Activated T-helper 1 cell treated with anti-CD3 and anti-CD28 coated beads, Interleukin-12 subunit alpha, Interleukin-12 subunit beta, Interleukin-2, Interleukin-4 antibody, amounts not matched to agents 30 ng/mL and 10 ng/mL and 1 ng/mL, durations not matched to agents 14 hours and 24 hours and 36 hours (primary cell): ENCODE measurements at regions not wholly inside any gene's neighbourhood (a gene's known extent, or its start where the extent isn't known, plus 50 kb on each side); places are given as distances from the start of the nearest gene placed in this dataset.
"Not testable (repeated sequence)": the region's sequence is repeated elsewhere in the genome, so short reads cannot be mapped to it uniquely, and the experiment has no call there.

ENCODE experiments used
- DNase-seq: peaks from one replicate; pipeline ENCODE4 v3.0.0; 2021; ENCODE audit warnings: low spot score
- H3K27ac Mint-ChIP-seq: one replicate; pipeline ENCODE4 v1.8.0; 2021; ENCODE audit warnings: mild to moderate bottlenecking, mixed read lengths
- H3K27me3 Mint-ChIP-seq: one replicate; pipeline ENCODE4 v1.8.0; 2022; ENCODE audit warnings: mild to moderate bottlenecking, moderate library complexity, mixed read lengths; ENCODE audit not compliant: insufficient read depth
- H3K36me3 Mint-ChIP-seq: one replicate; pipeline ENCODE4 v1.8.0; 2021; ENCODE audit warnings: low read depth, mixed read lengths
- H3K4me1 Mint-ChIP-seq: one replicate; pipeline ENCODE4 v1.8.0; 2021; ENCODE audit warnings: low read depth, mixed read lengths
- H3K4me3 Mint-ChIP-seq: one replicate; pipeline ENCODE4 v1.8.0; 2021; ENCODE audit warnings: mild to moderate bottlenecking, moderate library complexity, mixed read lengths
- H3K9me3 Mint-ChIP-seq: one replicate; pipeline ENCODE4 v1.8.0; 2021; ENCODE audit warnings: mixed read lengths
- intact Hi-C: fragments of 100-400 bp; cut with micrococcal nuclease; formaldehyde crosslinking; loops from one replicate; pipeline ENCODE4 v1.15.1; 2024

DNA sequence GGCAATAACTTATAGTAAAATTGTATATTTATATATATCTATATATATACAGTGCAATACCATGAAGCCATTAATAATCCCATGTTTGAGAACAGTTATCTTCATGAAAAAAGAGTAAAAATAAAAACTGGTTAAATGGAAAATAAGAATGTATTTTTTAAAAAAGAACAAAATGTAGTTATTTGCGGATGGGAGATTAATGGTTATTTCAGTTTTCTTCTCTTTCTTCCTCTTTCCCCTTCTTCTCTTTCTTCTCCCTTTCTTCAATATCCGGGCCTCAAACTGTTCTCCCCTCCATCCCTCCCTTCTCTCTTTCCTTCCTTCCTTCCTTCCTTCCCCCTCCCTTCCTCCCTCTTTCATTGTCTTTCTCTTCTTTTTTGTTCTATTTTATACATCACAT, 1301.7 kb upstream of the IGFBP7 start:
- no peak overlapping the region for H3K27ac Mint-ChIP-seq
- no peaks in the 10 kb centered on the region for H3K4me1 Mint-ChIP-seq
- no peak overlapping the region for H3K4me3 Mint-ChIP-seq
- H3K27me3 Mint-ChIP-seq: no peaks in the 10 kb centered on the region
- intact Hi-C loops: no loop called here
- H3K9me3 Mint-ChIP-seq: peaks cover 6% of the 10 kb centered on the region
- H3K36me3 Mint-ChIP-seq: no peaks in the 10 kb centered on the region
- DNase-seq: no peak

DNA sequence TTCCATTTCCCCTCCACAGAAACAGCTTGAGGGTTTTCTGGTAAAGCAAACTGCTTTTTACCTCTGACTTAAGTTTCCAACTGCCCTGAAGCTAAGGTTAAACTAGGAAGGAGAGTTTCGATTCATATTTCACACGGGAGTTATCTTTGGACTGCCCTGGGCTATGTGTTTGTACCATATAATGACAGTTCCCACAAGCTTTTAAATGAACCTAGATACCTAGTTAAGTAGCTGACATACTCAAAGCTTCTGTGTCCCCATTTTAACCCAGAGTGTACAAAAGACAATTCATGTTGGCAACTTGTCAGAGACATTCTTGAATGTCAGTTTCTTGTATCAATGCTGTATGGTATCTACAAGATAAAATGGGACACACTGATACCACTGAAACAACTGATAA, 1296.6 kb upstream of the IGFBP7 start:
- no peak for DNase-seq
- Mint-ChIP-seq H3K4me1 (no peaks in the 10 kb centered on the region), H3K4me3 (no peak overlapping the region), H3K9me3 (peaks cover 10% of the 10 kb centered on the region), H3K27me3 (no peaks in the 10 kb centered on the region), H3K27ac (no peak overlapping the region), H3K36me3 (no peaks in the 10 kb centered on the region)
- intact Hi-C loops: no loop called here

- Mint-ChIP-seq H3K36me3 (no peaks in the 10 kb centered on the region), H3K4me3 (no peak overlapping the region), H3K27me3 (no peaks in the 10 kb centered on the region), H3K4me1 (no peaks in the 10 kb centered on the region), H3K27ac (no peak overlapping the region), H3K9me3 (peaks cover 8% of the 10 kb centered on the region)
- intact Hi-C loops: no loop called here
- DNase-seq: no peak
These were observed 1258.0 kb upstream of the IGFBP7 start for GRCh38 chr4:58368221-58368620.

DNA sequence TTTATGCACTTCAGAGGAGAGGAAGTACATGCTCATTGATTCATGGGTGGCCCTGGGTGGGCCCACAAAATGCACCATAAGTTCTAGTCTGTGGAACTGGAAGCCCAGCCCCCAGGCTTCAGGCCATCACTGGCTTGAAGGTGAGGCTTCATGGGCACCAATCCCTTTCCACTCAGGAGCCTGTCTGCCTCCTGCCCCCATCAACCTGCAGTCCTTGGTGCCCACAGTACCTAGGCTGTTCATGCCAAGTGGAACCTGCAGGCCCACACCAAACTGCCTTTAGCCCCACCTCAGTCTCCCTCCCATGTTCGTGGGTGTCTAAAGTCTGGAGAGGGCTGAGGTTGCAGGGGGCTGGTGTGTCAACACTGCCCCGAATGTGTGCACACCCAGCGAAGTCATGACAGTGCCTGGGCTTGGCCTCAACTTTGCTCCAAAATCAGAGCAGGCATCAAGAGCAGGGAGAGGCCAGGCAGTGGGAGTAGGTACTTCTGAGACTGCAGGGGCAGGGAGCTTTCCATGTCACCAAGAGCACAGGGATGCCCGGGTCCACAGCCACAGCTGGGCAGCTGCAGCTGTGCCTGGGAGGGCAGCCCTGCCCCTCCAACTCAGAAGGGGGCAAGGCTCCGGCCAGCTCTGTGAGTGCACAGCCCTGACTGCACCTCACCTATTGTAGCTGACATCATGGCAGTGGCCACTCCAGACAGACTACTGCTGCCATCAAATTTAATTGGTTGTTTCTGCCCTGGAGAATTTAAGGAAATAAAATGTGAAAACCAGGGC, 1250.4 kb upstream of the IGFBP7 start:
- DNase-seq: no peak
- intact Hi-C loops: no loop called here
- H3K27me3 Mint-ChIP-seq: no peaks in the 10 kb centered on the region
- H3K4me3 Mint-ChIP-seq: no peak overlapping the region
- H3K4me1 Mint-ChIP-seq: no peaks in the 10 kb centered on the region
- H3K9me3 Mint-ChIP-seq: peaks cover 24% of the 10 kb centered on the region
- no peaks in the 10 kb centered on the region for H3K36me3 Mint-ChIP-seq
- H3K27ac Mint-ChIP-seq: no peak overlapping the region

DNA sequence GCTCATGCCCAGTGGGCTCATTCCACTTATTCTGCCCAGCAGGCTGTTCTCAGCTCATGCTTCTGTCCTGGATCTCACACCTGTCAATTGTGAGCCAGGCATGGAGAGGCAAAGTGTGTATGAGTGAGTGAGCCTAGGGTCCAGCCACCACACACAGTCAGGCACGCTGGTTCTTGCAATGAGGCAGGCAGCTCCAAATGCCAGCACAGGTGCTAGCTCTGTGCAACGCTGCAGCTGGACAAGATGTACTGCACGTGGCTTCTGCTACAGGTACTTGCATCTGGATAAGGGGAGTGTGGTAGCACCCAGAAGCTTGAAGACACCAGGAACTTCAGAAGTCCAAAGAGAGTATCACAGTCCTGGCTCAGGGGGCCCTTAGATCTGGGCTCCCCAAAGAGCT, 1249.4 kb upstream of the IGFBP7 start:
- intact Hi-C loops: no loop called here

GRCh38 chr4:58357947-58358346, 1247.8 kb upstream of the IGFBP7 start:
- intact Hi-C loops: no loop called here
- DNase-seq: no peak

More for the DNA sequence above, 1249.4 kb upstream of the IGFBP7 start:
- no peaks in the 10 kb centered on the region for H3K4me1 Mint-ChIP-seq
- no peak overlapping the region for H3K4me3 Mint-ChIP-seq
- no peaks in the 10 kb centered on the region for H3K36me3 Mint-ChIP-seq
- H3K27me3 Mint-ChIP-seq: no peaks in the 10 kb centered on the region
- no peak overlapping the region for H3K27ac Mint-ChIP-seq
- H3K9me3 Mint-ChIP-seq: peaks cover 24% of the 10 kb centered on the region
- no peak for DNase-seq

DNA sequence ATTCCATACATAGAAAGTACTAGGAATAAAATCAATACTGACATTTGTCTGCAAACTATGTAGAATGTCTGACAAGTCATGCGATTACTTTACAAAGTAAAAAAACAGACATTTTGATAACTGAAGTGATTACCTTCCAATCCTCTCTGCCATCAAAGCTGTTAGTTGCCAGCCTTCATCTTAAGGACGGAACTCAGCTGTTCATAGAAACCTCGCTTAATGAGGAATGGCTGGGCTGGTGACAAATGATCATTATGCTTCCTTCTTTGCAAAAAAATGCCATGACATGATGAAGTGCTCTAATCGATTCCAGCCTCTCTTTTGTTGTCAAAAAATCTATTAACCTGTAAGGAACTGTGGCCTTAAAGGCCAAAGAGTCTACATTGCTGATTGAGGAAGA, 1214.9 kb upstream of the IGFBP7 start:
- Mint-ChIP-seq H3K9me3 (no peaks in the 10 kb centered on the region), H3K36me3 (no peaks in the 10 kb centered on the region), H3K27me3 (no peaks in the 10 kb centered on the region), H3K27ac (no peak overlapping the region), H3K4me1 (no peaks in the 10 kb centered on the region), H3K4me3 (no peak overlapping the region)
- intact Hi-C loops: no loop called here
- DNase-seq: no peak

More at GRCh38 chr4:58357947-58358346, 1247.8 kb upstream of the IGFBP7 start:
- Mint-ChIP-seq H3K4me1 (no peaks in the 10 kb centered on the region), H3K4me3 (no peak overlapping the region), H3K9me3 (peaks cover 24% of the 10 kb centered on the region), H3K27me3 (no peaks in the 10 kb centered on the region), H3K36me3 (no peaks in the 10 kb centered on the region), H3K27ac (no peak overlapping the region)

DNA sequence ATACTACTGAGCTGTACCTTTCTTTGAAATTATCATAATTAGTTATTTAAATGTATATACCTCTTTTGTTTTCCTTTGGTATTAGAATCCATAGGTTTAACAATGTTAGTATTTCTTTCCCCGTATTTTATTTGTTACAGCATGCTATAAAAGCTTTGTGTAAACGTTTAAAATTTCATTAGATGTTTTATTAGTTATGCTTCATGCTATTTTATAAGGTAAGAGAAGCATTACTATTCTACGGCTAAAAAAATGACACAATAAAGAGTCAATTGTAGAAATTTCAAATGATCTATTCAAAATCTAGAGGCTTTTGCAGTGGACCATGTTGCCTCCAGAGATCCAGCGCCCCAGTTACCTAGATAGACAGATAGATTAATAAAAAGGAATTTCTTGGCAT, 1203.3 kb upstream of the IGFBP7 start:
- Mint-ChIP-seq H3K4me3 (no peak overlapping the region), H3K4me1 (no peaks in the 10 kb centered on the region), H3K27ac (no peak overlapping the region), H3K27me3 (no peaks in the 10 kb centered on the region), H3K9me3 (peaks cover 3% of the 10 kb centered on the region), H3K36me3 (no peaks in the 10 kb centered on the region)
- intact Hi-C loops: no loop called here
- no peak for DNase-seq

DNA sequence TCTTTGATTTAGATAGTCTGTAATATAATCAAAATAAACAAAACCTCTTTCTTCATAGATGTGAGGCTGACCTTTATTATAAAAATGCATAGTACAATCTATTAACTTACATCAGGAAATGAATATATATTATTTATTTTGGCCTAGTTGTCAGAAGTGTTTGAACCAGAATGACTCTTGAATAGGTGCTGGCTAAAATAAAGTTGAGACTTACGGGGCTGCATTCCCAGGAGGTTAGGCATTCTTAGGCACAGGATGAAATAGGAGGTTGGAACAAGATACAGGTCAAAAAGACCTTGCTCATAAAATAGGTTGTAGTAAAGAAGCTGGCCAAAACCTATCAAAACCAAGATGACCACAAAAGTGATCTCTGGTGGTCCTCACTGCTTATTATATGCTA, 1193.3 kb upstream of the IGFBP7 start:
- Mint-ChIP-seq H3K9me3 (peaks cover 4% of the 10 kb centered on the region), H3K27ac (no peak overlapping the region), H3K36me3 (no peaks in the 10 kb centered on the region), H3K4me1 (no peaks in the 10 kb centered on the region), H3K4me3 (no peak overlapping the region), H3K27me3 (no peaks in the 10 kb centered on the region)
- intact Hi-C loops: no loop called here
- DNase-seq: no peak

DNA sequence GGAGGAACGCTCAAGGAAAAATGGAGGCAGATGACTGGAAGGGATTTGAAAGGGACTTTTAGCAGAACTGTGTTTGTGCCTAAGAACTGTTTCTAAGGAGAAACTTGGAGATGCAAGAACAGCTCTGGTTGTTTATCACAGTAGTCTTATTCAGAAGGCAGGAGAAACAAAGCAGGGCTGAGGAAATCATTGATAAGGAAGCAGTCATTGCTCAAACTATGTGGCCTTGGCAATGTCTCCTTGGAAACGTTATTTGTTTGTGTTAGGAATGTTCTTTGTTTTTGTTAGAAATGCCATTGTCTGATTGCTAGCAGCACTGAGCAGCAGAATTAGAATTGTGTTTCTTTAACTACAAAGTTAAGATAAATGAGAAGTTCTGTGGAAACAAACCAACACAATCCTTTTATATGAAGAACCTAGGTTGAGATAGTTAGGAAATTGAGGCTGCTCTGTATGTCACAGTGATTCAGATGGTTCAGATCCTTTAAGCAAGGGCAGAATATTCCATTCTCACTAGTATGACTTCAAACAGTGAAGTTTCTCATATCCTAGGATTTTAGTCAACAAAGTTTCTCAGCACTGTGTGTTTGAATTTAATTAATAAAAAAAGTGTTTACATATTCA, 1191.3 kb upstream of the IGFBP7 start:
- no peak for DNase-seq
- H3K9me3 Mint-ChIP-seq: peaks cover 4% of the 10 kb centered on the region
- H3K4me3 Mint-ChIP-seq: no peak overlapping the region
- intact Hi-C loops: no loop called here
- H3K4me1 Mint-ChIP-seq: no peaks in the 10 kb centered on the region
- H3K27me3 Mint-ChIP-seq: no peaks in the 10 kb centered on the region
- no peaks in the 10 kb centered on the region for H3K36me3 Mint-ChIP-seq
- H3K27ac Mint-ChIP-seq: no peak overlapping the region

GRCh38 chr4:58286335-58286734, 1176.2 kb upstream of the IGFBP7 start:
- H3K4me1 Mint-ChIP-seq: no peaks in the 10 kb centered on the region
- peaks cover 11% of the 10 kb centered on the region for H3K9me3 Mint-ChIP-seq
- no peaks in the 10 kb centered on the region for H3K27me3 Mint-ChIP-seq
- no peak overlapping the region for H3K4me3 Mint-ChIP-seq
- intact Hi-C loops: no loop called here
- H3K36me3 Mint-ChIP-seq: no peaks in the 10 kb centered on the region
- no peak overlapping the region for H3K27ac Mint-ChIP-seq
- DNase-seq: no peak

GRCh38 chr4:58280928-58281327, 1170.7 kb upstream of the IGFBP7 start:
- H3K27me3 Mint-ChIP-seq, H3K4me3 Mint-ChIP-seq, H3K4me1 Mint-ChIP-seq, H3K9me3 Mint-ChIP-seq, H3K36me3 Mint-ChIP-seq, H3K27ac Mint-ChIP-seq, intact Hi-C loops, DNase-seq: not testable (repeated sequence)

DNA sequence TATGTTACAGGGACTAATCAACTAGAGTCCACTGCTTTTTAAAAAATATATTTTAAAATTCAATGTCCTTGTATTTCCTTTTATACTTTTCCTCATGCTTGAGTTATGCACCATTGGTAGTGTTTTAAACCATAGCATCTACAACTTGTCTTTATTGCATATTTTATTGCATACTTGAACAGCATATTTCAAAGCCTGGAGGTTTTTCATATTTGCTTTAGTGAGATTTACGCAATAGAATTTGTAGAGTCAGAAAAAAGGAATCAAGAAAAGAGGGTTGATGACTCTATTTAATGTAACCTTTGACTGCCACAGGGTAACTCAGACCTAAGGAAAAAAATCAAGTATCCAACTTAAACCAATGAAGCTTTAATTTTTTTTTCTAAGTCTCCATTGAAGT, 1165.7 kb upstream of the IGFBP7 start:
- H3K36me3 Mint-ChIP-seq: no peaks in the 10 kb centered on the region
- H3K4me1 Mint-ChIP-seq: no peaks in the 10 kb centered on the region
- peaks cover 10% of the 10 kb centered on the region for H3K9me3 Mint-ChIP-seq

More for the DNA sequence above, 1165.7 kb upstream of the IGFBP7 start:
- Mint-ChIP-seq H3K27ac (no peak overlapping the region), H3K4me3 (no peak overlapping the region), H3K27me3 (no peaks in the 10 kb centered on the region)
- DNase-seq: no peak
- intact Hi-C loops: no loop called here
